OCI-LY3 (cell line): ENCODE measurements at regions not wholly inside any gene's neighbourhood (a gene's known extent, or its start where the extent isn't known, plus 50 kb on each side); places are given as distances from the start of the nearest gene placed in this dataset.

ENCODE experiments used
- H2AFZ ChIP-seq: fragments of 200-600, 300-600 bp; shearing (Covaris generic); 2 replicates; pipeline ENCODE4 v1.6.0; 2014; ENCODE audit warnings: antibody characterized with exemption, low read depth, low read length
- H3K27ac ChIP-seq: fragments of 200-600, 300-600 bp; sonication (generic); 2 replicates; pipeline ENCODE4 v1.5.1; 2014; ENCODE audit warnings: mild to moderate bottlenecking, low read length, moderate library complexity, mixed read lengths
- H3K27me3 ChIP-seq: fragments of 200-600, 300-600 bp; sonication (generic); 2 replicates; pipeline ENCODE4 v1.6.1; 2014; ENCODE audit warnings: low read depth, low read length, mixed read lengths
- H3K36me3 ChIP-seq: fragments of 200-600, 300-600 bp; sonication (generic); replicated peaks from 2 replicates; pipeline ENCODE3; 2014; ENCODE audit warnings: low read depth, low read length, mixed read lengths
- H3K4me1 ChIP-seq: fragments of 300-600, 200-600 bp; sonication (generic); 2 replicates; pipeline ENCODE4 v1.6.1; 2014; ENCODE audit warnings: low read length, mixed read lengths
- H3K4me2 ChIP-seq: fragments of 200-600, 300-600 bp; sonication (generic); 2 replicates; pipeline ENCODE4 v1.6.1; 2014; ENCODE audit warnings: low read length, mixed read lengths
- H3K4me3 ChIP-seq: fragments of 300-600, 200-600 bp; sonication (generic); 2 replicates; pipeline ENCODE4 v1.5.1; 2014; ENCODE audit warnings: antibody characterized with exemption, mild to moderate bottlenecking, low read length, moderate library complexity
- H3K79me2 ChIP-seq: fragments of 300-600, 200-600 bp; shearing (Covaris generic); 2 replicates; pipeline ENCODE4 v1.6.1; 2014; ENCODE audit warnings: mild to moderate bottlenecking, low read length, mixed read lengths
- H3K9ac ChIP-seq: fragments of 300-600, 200-600 bp; shearing (Covaris generic); 2 replicates; pipeline ENCODE4 v1.6.0; 2014; ENCODE audit warnings: mild to moderate bottlenecking, low read length, moderate library complexity
- H3K9me3 ChIP-seq: fragments of 200-600, 300-600 bp; shearing (Covaris generic); 2 replicates; pipeline ENCODE4 v1.6.1; 2014; ENCODE audit warnings: low read length, mixed read lengths; ENCODE audit not compliant: insufficient read depth
- H4K20me1 ChIP-seq: fragments of 200-600, 300-600 bp; sonication (generic); 2 replicates; pipeline ENCODE4 v1.6.1; 2016; ENCODE audit warnings: low read length, mixed read lengths; ENCODE audit not compliant: insufficient read depth
- CTCF ChIP-seq: fragments of 200-600, 300-600 bp; sonication (generic); IDR thresholded peaks from 2 replicates; pipeline ENCODE4 v1.5.1; 2014; ENCODE audit warnings: antibody characterized with exemption, low read length, low read depth
- EZH2phosphoT487 ChIP-seq: fragments of 200-600 bp; shearing (Covaris generic); IDR thresholded peaks from 2 replicates; pipeline ENCODE4 v1.6.1; 2018; ENCODE audit warnings: antibody characterized with exemption, mixed run types, low read depth

GRCh38 chr6:14655201-14656061, 537.9 kb downstream of the CD83 start:
- Histone ChIP-seq H3K4me2 (peak overlapping the region; percentile 33), H3K9ac (no peak overlapping the region), H3K4me1 (peaks cover 27% of the 10 kb centered on the region), H3K36me3 (no peaks in the 10 kb centered on the region), H2AFZ (no peak overlapping the region), H3K27ac (no peak overlapping the region), H3K79me2 (no peaks in the 10 kb centered on the region), H3K4me3 (no peak overlapping the region; the same call in 1 of the 2 replicates), H3K9me3 (no peaks in the 10 kb centered on the region), H4K20me1 (no peaks in the 10 kb centered on the region), H3K27me3 (peaks cover 23% of the 10 kb centered on the region)
- no peak for TF ChIP-seq CTCF
- no peak for TF ChIP-seq EZH2phosphoT487

DNA sequence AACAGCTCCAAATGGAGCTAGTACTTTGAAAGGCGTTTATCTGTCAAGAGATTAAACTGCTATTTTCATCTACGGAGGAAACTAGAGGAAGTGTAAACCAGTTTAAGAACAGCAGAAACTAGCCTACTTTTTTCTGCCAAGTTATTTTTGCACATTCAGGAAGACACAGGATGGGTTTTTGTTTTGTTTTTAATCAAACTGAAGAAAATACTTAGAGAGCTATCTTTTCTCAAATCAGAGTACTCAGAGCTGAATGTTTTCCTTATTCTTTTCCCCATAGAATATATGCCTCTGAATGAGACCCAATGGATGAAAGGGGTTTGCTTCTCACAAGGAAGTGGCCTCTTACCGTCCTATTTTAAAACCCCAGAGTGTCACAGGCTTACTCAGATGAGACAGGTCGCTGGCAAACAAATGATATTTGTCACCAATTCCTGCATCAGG, 538.5 kb downstream of the CD83 start:
- H3K4me3 ChIP-seq, result no peak overlapping the region; the same call in 1 of the 2 replicates
- no peak overlapping the region for H3K9ac ChIP-seq
- H4K20me1 ChIP-seq, result no peaks in the 10 kb centered on the region
- H3K4me1 ChIP-seq, result peaks cover 33% of the 10 kb centered on the region
- no peak overlapping the region for H2AFZ ChIP-seq
- no peak overlapping the region for H3K27ac ChIP-seq
- no peaks in the 10 kb centered on the region for H3K79me2 ChIP-seq
- peaks cover 23% of the 10 kb centered on the region for H3K27me3 ChIP-seq
- H3K36me3 ChIP-seq, result no peaks in the 10 kb centered on the region
- no peak for TF ChIP-seq CTCF
- H3K4me2 ChIP-seq, result peak overlapping the region; percentile 33
- no peaks in the 10 kb centered on the region for H3K9me3 ChIP-seq

GRCh38 chr6:14656649-14657048, 539.1 kb downstream of the CD83 start:
- H3K4me1 ChIP-seq, result peaks cover 39% of the 10 kb centered on the region
- no peak overlapping the region for H2AFZ ChIP-seq
- H3K27me3 ChIP-seq, result peaks cover 23% of the 10 kb centered on the region
- peak overlapping the region; percentile 33 for H3K4me2 ChIP-seq
- no peaks in the 10 kb centered on the region for H3K36me3 ChIP-seq
- H3K79me2 ChIP-seq, result no peaks in the 10 kb centered on the region
- H3K4me3 ChIP-seq, result no peak overlapping the region
- H4K20me1 ChIP-seq, result no peaks in the 10 kb centered on the region
- H3K27ac ChIP-seq, result no peak overlapping the region
- no peaks in the 10 kb centered on the region for H3K9me3 ChIP-seq
- TF ChIP-seq CTCF (no peak), EZH2phosphoT487 (no peak)
- no peak overlapping the region for H3K9ac ChIP-seq

GRCh38 chr6:14658030-14658429, 540.5 kb downstream of the CD83 start:
- H3K27ac ChIP-seq, result no peak overlapping the region
- H3K36me3 ChIP-seq, result no peaks in the 10 kb centered on the region
- no peak overlapping the region for H3K9ac ChIP-seq

More at GRCh38 chr6:14658030-14658429, 540.5 kb downstream of the CD83 start:
- Histone ChIP-seq H3K4me1 (peaks cover 40% of the 10 kb centered on the region), H4K20me1 (no peaks in the 10 kb centered on the region), H3K27me3 (peaks cover 23% of the 10 kb centered on the region), H3K4me3 (no peak overlapping the region), H2AFZ (no peak overlapping the region), H3K79me2 (no peaks in the 10 kb centered on the region), H3K4me2 (no peak overlapping the region), H3K9me3 (no peaks in the 10 kb centered on the region)
- TF ChIP-seq EZH2phosphoT487, result no peak
- no peak for TF ChIP-seq CTCF
